NOMO-1 treated with DMSO at 0.1 percent for 48 hours (cell line): ENCODE measurements at regions not wholly inside any gene's neighbourhood (a gene's known extent, or its start where the extent isn't known, plus 50 kb on each side); places are given as distances from the start of the nearest gene placed in this dataset.

ENCODE experiments used
- DNase-seq: peaks from one replicate; lab custom pipeline; 2025; ENCODE audit not compliant: unreplicated experiment; lab: John Stamatoyannopoulos, UW

DNA sequence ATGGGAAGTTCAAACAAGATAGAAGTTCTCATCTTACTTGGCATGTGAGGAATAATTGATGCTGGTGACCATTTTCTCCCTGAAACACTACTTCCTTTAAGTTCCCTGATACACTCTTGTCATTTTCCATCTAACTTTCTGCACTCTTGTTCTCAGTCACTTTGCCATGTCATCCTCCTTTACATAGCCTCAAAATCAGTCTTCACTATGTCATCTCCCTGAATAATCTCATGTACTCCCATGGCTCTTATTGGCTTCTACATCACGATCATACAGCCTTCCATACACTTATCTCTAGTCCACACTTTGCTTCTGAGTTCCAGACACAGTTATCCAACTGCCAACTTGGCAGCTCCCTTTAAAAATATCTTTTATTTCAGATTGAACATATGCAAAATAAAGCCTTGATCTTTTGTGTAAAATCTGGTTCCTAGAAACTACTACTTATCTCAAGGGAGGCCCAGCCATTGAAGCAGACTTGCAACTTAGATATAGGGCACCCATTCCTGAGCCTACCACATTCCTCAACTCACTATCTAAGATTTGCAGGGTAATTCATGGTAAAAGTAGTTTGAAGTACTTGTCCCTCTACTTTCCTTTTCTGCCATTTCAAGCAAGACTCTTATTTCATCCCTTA lies 1070.2 kb upstream of the NXPH2 start:
- no peak for DNase-seq

DNA sequence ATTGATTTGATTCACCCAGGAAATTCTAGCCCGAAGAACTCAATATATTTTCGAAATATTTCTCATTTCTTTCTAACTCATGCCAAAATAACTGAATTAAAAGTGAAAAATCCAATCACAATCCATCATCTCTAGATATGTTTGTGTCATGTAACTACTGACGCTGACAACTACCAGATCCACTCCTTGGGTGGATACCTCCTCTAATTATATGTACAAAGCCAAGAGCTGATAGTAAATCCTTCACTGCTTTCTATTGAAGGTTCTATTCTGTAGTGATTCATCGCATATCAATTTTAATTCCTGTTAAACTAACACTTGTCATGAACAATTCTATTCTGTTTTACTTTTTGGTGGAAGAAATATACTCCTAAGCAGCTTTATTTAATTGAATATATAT lies 1056.6 kb upstream of the NXPH2 start:
- no peak for DNase-seq

DNA sequence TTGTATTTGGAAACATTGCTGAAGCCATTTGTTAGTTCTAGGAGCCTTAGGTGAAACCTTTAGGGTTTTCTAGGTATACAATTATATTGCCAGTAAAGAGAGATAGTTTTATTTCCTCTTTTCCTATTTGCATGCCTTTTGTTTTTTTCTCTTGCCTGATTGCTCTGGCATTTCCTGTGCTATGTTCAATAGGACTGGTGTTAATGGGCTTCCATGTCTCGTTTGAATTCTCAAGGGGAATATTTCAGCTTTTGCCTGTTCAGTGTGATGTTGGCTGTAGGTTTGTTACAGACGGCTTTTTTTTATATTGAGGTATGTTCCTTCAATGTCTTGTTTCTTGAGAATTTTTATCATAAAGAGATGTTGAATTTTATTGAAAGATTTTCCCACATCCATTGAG lies 1054.9 kb upstream of the NXPH2 start:
- DNase-seq: no peak

DNA sequence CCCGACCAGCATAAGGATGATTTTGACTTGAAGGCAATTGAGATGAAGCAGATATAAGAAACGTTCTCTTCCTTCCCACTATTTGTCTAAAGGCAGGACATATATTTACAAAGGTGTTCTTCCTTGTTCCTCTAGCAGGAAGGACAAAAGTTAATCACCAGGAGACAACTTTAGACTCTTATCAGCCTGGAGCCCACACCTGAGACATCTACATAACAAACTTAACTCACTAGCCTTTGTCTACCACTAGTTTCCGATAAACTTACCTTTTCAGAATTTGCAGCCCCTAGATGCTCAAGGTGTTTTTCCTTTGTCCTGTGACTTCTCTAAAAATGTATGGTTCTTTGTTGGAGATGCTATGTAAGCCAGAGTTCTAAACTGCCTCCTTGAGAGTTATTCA lies 1047.8 kb upstream of the NXPH2 start:
- DNase-seq: no peak

DNA sequence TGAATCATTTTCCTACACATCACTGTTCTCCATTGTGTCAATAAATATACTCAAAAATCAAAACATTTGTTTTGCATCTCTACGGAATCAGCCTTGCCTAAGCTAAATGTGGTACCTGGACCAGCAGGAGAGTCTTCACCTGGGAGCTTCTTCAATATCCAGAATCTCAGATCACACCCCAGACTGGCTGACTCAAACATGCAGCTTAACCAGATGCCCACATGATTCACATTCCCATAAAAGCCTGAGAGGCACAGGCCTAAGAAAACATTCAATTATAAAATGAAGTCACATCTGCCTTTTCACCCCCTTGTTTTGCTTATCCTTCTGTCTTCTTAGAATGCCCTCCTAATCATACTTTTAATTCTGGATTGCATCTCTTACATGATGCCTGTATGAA lies 1045.5 kb upstream of the NXPH2 start:
- no peak for DNase-seq

DNA sequence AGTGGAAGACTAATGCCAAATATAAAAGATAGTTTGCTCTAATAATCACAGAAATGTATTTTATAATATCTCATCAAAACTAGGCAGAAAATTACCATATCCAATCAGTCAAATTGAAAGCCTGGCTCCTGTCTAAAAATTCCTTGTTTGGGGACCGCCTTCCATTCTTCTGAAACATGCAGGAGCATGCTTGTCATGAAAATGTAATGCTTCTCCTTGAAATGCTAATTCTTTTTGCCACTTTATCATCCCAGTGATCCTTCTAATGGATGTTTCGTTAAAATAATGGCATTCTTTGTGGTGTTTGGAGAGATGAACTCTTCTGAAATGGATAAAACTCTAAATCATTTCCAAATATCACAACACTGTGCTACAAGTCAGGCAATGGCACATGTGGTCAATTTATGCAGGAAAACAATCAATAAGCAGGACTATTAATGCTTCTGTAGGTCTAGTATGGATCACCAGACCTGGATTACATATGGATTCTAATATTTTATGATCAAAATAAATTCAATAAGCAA lies 1039.1 kb upstream of the NXPH2 start:
- no peak for DNase-seq

DNA sequence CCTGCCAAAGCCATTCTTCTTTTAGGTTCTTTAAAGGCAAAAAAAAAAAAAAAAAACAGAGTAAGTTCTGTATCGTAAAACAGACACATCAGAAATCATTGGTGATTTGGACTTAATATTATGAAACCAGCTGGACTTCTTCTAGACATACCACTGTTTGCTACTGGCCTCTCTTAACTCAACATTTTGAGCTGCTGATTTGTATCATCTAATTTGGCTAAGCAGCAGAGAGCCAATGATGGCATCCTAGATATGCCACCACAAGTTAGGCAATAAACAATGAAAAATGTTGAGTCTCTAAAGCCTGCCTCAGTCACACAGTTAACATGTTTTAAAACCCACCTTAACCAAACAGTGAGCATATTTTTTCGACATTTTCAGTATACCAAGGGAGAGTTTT lies 1034.3 kb upstream of the NXPH2 start:
- DNase-seq: no peak

DNA sequence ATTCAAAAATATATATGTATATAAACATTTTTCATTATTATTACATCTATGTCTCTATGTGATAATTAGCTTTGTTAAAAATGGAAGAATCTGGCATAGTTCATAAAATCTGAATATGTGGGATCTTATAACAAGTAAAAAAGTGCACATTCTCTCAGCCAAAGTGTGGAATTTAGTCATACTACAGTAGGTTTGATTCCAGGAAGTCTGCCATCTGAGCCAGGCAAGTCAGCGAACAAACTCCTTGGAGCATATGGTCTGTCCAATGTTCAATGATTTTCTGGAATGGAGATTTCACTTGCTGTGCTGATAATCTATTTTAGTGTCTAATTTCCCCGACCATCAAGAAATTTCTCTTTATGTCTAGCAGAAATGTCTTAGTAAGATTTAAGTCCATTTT lies 1033.2 kb upstream of the NXPH2 start:
- no peak for DNase-seq

DNA sequence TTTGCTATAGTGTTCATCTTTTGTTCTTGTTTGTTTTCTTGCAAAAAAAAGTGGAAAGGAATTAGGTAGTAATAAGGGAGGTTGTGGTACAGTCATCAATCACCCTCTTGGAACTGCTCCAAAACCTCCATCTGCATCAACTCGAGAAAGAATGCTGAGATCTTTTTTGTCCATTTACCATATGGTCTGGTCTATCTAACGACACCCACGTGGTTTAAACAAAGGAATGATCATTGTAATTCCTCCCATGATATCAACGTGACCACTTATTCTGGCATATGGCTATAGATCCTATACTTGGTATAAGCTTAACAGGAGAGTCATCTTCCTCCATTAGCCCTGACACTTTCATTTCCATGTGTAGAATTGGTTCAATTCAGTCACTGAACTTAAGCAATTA lies 1025.3 kb upstream of the NXPH2 start:
- DNase-seq: no peak

DNA sequence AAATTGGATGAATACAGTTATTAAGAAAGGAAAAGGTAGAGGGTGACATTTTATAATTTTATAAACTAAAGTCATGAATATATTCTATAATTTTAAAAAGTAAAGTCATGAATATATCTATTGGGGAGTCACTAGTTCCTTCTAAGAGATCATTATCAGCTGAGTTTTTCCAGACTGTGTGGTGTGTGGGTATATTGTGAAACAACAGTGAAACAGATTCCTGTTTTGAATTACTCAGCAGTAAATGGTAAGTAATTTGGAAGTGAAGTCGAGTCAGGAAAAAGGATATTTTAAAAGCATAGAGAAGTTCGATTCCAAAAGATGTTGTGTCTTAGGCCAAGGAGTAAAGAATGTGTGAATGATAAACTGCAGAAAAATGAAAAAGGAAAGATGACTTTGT lies 1018.2 kb upstream of the NXPH2 start:
- no peak for DNase-seq

DNA sequence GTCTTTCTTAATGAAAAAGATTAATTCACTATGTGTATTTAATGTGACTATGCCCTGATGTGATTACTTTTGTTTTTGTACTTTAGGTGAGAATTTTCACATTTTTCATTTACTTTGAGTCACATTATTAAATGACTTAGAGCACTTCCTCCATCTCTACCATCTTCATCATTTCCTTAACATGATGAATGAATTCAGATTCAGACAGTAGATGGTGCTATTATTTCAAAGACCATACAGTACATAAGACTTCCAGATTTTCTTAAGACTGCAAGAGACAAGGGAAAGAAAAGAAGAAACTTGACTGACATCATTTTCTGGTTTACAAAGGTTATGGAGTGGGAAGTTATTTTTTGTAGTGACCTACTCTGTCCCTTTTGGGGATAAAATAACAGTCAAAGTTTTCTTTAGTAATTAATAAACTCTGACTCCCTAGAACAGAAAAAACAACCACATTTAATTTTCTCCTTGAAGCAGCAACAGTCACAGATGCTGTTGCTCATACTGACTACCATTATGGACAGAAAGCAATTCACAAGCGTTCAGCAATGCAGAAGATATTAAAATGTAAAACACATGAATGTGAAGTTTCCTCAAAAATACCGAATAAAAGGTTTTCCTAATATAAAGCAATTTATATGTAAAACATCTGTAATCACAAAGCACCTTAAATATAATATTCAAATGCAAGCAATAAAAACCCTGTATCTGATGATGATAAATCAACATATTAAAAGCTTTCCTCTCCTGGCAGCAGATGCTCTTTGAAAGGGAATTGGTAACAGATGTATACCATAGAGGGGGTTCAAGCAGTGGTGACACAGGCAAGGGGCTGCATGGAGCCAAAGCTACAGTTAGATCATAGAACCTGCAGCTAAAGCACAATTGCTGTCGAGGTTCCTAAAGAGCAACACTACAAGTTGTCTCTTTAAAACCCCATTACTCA lies 1010.9 kb upstream of the NXPH2 start:
- DNase-seq: peak; percentile 46

DNA sequence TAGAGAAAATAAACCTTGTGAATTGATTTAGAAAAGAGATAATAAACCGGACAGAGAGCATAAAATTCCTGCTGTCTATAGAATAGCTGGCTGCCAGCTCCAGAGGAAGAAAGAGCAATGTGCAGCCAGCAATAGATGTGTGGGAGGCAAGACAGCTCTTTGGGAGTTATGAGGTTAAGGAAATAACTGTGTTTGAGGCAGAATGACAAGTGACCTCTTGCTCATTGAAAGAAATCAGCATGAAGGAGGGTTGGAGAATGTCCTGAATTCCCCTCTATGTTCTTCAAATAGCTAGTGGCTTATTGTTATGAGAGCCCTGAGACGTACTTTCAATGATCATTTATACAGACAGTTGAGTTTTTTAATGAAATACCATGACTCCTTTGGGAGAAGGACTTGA lies 1009.9 kb upstream of the NXPH2 start:
- DNase-seq: no peak

DNA sequence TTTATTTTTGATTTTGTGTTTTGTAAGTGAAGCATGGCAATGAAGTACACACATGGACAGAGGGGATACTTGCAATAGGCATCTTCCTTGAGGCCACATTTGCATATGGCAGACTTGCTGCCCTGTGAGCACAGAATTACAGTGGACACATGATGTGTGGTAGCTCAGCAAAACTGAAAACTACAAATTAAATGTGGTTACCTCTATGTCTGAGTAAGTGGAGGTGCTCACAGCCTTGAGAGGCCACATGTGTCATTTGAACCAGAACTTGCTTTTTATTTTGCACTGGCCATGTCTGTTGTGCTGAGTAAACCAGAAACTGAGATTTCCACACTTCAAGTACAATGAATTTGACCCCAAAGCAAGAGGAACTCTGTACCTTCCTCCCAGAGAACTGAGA lies 998.5 kb upstream of the NXPH2 start:
- no peak for DNase-seq

DNA sequence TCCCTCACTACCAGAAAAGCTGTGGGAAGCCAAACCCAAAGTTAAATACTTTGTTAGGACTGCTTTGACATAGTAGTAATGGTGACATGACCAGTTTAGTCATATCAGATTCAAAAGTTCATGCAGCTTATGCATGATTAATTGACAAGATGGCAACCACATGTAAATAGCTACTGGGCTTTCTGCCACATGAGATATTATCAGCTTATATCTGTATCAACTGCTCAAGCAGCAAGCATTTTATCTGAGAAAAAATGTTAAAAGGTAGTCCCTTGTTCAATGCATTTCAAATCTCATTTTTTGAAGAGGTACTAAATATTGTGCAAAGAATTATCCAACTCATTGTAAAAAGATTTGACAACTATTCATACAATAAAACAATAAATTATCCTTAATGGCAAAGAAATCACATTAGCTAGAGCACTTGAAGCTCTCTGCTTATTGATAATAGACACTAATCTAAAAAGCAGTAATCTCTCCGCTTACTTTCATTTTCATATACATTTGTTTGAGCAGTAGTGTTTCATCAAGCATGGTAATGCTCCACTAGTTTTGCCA lies 993.6 kb upstream of the NXPH2 start:
- DNase-seq: no peak

DNA sequence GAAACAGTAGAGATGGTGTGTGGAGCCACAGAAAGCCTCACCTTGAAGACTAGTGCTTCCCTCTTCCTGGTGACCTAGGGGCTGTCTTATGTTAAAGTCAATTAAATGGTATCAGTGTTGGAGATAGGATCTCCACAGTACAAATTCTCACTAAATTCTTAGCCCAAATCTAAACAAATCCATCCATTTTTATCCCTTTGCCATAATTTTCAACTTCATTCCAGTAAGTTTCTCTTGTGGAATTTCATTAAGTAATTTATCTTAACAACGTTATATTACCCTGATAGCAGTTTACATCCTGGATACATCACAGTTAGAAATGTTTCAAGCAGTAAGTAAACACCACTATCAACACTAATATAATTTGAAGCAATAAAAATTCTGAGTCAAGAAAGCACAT lies 989.4 kb upstream of the NXPH2 start:
- DNase-seq: no peak

DNA sequence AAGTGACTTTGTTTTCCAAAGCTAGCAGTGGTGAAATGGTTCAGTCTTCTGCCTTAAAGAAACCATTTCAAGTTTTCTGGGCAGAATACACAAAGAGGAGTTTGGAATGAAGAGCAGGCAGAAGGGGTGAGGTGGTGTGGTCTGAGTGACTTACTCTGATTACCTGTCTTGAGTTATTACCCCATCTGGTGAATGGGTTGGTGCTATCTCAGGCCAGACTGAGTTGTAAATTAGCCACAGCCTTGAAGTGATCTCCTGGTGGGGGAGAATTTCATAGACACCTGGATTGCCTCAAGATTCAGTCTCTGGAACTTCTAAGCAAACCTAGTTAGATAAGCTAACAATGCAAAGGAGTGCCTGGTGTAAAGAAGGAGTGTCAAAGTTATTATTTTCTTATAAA lies 983.5 kb upstream of the NXPH2 start:
- DNase-seq: no peak

DNA sequence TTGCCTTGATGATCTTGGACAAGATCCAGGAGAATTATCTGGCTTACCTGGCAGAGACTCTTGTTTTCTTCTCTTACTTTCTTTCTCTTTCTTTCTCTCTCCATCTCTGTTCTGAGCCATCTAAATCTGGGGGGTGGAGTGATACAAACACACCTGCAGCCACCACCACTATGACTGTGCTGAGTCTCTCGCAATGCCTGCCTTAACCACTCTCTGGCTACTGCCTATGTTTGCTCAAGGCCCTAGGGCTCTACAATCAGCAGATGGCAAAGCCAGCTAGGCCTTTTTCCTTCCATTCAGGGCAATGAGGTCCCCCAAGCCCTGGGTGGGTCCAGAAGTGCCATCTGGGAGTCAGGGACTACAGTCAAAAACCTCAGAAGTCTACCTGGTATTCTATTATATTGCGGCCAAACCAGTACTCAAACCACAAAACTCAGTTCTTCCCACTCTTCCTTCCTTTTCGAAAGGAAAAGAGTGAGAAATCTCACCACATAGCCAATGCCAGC lies 978.9 kb upstream of the NXPH2 start:
- DNase-seq: no peak

DNA sequence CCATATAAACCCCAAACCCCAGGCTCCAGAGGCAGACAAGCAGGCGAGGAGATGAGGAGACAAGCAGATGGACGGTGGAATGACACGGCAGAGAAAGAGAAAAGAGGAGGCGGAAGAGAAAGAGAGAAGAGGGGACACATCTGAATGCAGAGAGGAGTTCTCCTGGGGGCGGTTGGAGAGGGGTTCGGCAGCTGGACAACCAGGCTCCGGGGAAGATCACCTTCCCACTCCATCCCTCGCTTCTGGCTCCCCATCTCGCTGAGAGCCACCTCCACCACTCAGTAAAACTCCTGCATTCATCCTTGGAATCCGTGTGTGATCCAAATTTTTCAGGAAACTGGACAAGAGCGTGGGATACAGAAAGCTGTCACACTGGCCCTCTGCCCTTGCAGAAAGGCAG lies 966.7 kb upstream of the NXPH2 start:
- no peak for DNase-seq

DNA sequence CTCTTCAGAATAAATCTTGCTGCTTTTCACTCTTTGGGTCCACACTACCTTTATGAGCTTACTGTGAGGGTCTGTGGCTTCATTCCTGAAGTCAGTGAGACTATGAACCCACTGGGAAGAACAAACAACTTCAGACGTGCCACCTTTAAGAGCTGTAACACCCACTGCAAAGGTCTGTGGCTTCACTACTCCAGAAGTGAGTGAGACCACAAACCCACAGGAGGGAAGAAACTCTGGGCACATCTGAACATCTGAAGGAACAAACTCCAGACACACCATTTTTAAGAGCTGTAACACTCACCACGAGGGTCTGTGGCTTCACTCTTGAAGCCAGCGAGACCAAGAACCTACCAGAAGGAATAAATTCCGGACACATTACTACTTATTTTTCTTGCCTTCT lies 964.1 kb upstream of the NXPH2 start:
- DNase-seq: no peak

DNA sequence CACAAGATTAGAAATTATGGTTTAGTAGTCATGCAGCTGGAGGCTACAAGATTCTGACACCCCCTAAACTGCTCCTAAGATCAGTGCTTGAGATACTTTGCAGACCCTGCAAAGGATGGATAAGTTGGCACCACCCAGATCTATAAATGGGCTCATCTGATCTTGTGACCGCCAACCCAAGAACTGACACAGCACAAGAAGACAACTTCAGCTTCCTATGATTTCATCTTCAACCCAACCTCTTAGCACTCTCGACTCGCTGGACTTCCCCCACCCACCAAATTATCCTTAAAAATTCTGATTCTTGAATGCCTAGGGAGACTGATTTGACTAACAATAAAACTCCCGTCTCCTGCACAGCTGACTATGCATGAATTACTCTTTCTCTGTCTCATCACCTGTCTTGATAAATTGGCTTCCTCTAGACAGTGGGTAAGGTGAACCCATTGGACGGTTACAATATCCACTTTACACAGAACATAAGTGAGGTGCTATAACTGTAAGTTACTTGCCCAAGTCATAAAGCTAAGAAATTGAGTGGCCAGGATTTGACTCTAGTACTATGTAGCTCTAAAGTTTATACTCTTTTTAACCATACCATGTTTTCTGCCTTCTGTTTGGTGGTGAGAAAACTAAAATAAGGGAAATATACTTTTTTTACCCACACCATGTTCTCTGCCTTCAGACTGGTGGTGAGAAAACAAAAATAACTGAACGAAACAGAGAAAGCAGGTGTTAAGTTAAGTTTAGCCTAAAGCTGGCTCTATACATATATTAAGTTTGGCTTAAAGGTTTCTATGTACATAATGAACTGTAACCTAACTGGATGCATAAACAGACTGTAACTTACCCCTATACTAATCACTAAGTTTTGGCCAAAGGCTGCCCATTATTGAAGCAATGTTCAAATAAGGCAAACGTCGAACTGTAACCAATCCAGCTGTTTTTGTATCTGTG lies 962.3 kb upstream of the NXPH2 start:
- DNase-seq: no peak

DNA sequence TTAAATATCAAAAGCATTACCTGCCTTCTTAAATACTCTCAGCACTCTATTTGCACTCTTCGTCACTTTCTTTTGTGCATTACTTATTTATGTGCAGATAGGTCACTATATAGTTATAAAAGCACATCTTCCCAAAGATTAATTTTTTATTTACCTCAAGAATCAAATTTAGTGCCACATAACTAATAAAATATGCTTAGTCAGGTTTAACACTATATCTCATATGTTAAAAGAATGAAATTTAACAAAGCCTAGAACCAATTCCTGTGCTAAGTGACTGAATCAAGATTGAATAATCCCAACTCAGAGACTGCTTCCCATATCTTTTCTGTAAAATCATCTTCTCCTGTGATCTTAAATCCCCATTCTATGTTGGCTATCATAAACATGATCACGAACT lies 957.5 kb upstream of the NXPH2 start:
- DNase-seq: no peak
